Caco-2 (cell line): ENCODE measurements at regions not wholly inside any gene's neighbourhood (a gene's known extent, or its start where the extent isn't known, plus 50 kb on each side); places are given as distances from the start of the nearest gene placed in this dataset.

ENCODE experiments used
- BruUV-seq: library from RNA; stranded (reverse); fragments of 400-500 nt; replicated peaks from 2 replicates; lab custom pipeline; 2021; lab: Mats Ljungman, UMichigan
- CTCF ChIA-PET: fragments of 300-600 bp; sonication (Branson Sonifier 250); formaldehyde crosslinking; loops from one replicate; lab custom pipeline; 2022; ENCODE audit warnings: antibody characterized with exemption; lab: Charles Lee
- POLR2A ChIA-PET: fragments of 300-600 bp; sonication (Branson Sonifier 250); formaldehyde crosslinking; loops from one replicate; lab custom pipeline; 2022; ENCODE audit warnings: antibody characterized with exemption; lab: Charles Lee
- DNase-seq, 2 experiments: peaks; one replicate each; pipeline versions ENCODE4 v3.0.0 to v3.0.0-alpha.2; 2020 to 2022
- H3K27me3 ChIP-seq: replicated peaks from 2 replicates; pipeline ENCODE4 v1.6.0; 2011; ENCODE audit warnings: low read length; ENCODE audit not compliant: control insufficient read depth, insufficient read depth
- H3K36me3 ChIP-seq: 2 replicates; pipeline ENCODE4 v1.5.1; 2011; ENCODE audit warnings: low read length; ENCODE audit not compliant: control insufficient read depth, insufficient read depth
- H3K4me1 ChIP-seq: fragments of 250-450 bp; sonication (Bioruptor Pico); 2 replicates; pipeline ENCODE4 v1.5.1; 2020; ENCODE audit warnings: mild to moderate bottlenecking
- H3K4me3 ChIP-seq: 2 replicates; pipeline ENCODE4 v1.5.1; 2011; ENCODE audit warnings: low read depth, mild to moderate bottlenecking, control low read depth, low read length
- H3K9me3 ChIP-seq: fragments of 250-450 bp; sonication (Bioruptor Pico); 2 replicates; pipeline ENCODE4 v1.5.1; 2020; ENCODE audit warnings: mild to moderate bottlenecking, moderate library complexity
- H3K27ac Mint-ChIP-seq: one replicate; pipeline ENCODE4 v1.8.0; 2022; ENCODE audit warnings: mixed read lengths; ENCODE audit not compliant: unreplicated experiment
- H3K27me3 Mint-ChIP-seq: one replicate; pipeline ENCODE4 v1.8.0; 2022; ENCODE audit warnings: mixed read lengths; ENCODE audit not compliant: insufficient read depth, unreplicated experiment
- H3K36me3 Mint-ChIP-seq: one replicate; pipeline ENCODE4 v1.8.0; 2022; ENCODE audit warnings: mild to moderate bottlenecking, mixed read lengths; ENCODE audit not compliant: insufficient read depth, unreplicated experiment
- H3K4me1 Mint-ChIP-seq: one replicate; pipeline ENCODE4 v1.8.0; 2022; ENCODE audit warnings: low read depth, mixed read lengths; ENCODE audit not compliant: unreplicated experiment
- H3K4me3 Mint-ChIP-seq: one replicate; pipeline ENCODE4 v1.8.0; 2022; ENCODE audit warnings: mild to moderate bottlenecking, moderate library complexity, mixed read lengths; ENCODE audit not compliant: unreplicated experiment
- H3K9me3 Mint-ChIP-seq: one replicate; pipeline ENCODE4 v1.8.0; 2022; ENCODE audit warnings: mixed read lengths; ENCODE audit not compliant: unreplicated experiment
- CTCF ChIP-seq, 2 experiments: fragments of 200-600 bp in 1 of 2; IDR thresholded peaks; 1 replicate in 1 of 2; 2 replicates in 1 of 2; pipeline versions ENCODE4 v1.5.1 to v1.8.0; 2011 to 2022; ENCODE audit warnings: antibody characterized with exemption in 1 of 2, control low read depth in 1 of 2, inconsistent platforms in 1 of 2, low read depth in 1 of 2, low read length in 1 of 2, mild to moderate bottlenecking in 1 of 2, moderate library complexity in 1 of 2; ENCODE audit not compliant: insufficient read depth in 1 of 2, severe bottlenecking in 1 of 2, unreplicated experiment in 1 of 2
- intact Hi-C: fragments of 100-400 bp; cut with micrococcal nuclease; formaldehyde crosslinking; loops from one replicate; pipeline ENCODE4 v1.10.0; 2022; ENCODE audit not compliant: unreplicated experiment

- no TSS peak for BruUV-seq
- H3K4me1 ChIP-seq, result peaks cover 11% of the 10 kb centered on the region; the same call in 1 of the 2 replicates
- H3K36me3 ChIP-seq, result no peaks in the 10 kb centered on the region
- H3K9me3 Mint-ChIP-seq, result no peaks in the 10 kb centered on the region
- POLR2A ChIA-PET, result no interaction called here
- no peaks in the 10 kb centered on the region for H3K27me3 Mint-ChIP-seq
- no peaks in the 10 kb centered on the region for H3K27me3 ChIP-seq
- no peak for TF ChIP-seq CTCF (IDR thresholded peaks at IDR 0.05; ENCODE audit: insufficient read depth in 1 of 2, low read depth in 1 of 2, low read length in 1 of 2, severe bottlenecking in 1 of 2, unreplicated experiment in 1 of 2)
- no peak overlapping the region for H3K4me3 ChIP-seq
- H3K4me3 Mint-ChIP-seq, result no peak overlapping the region
- intact Hi-C loops, result no loop called here
- no peak overlapping the region for H3K27ac Mint-ChIP-seq
- H3K9me3 ChIP-seq, result no peaks in the 10 kb centered on the region
- H3K4me1 Mint-ChIP-seq, result peaks cover 24% of the 10 kb centered on the region
- CTCF ChIA-PET, result no interaction called here
- H3K36me3 Mint-ChIP-seq, result no peaks in the 10 kb centered on the region
- no peak for DNase-seq
Observed at GRCh38 chr15:62912282-62912681, 130.3 kb upstream of the TPM1 start.

GRCh38 chr15:62912808-62913207 lies 129.7 kb upstream of the TPM1 start:
- CTCF ChIA-PET, result no interaction called here
- peaks cover 11% of the 10 kb centered on the region; the same call in 1 of the 2 replicates for H3K4me1 ChIP-seq
- BruUV-seq, result no TSS peak
- peaks cover 5% of the 10 kb centered on the region for H3K9me3 Mint-ChIP-seq
- no peaks in the 10 kb centered on the region for H3K9me3 ChIP-seq
- intact Hi-C loops, result no loop called here
- TF ChIP-seq CTCF (IDR thresholded peaks at IDR 0.05; ENCODE audit: insufficient read depth in 1 of 2, low read depth in 1 of 2, low read length in 1 of 2, severe bottlenecking in 1 of 2, unreplicated experiment in 1 of 2), result no peak
- H3K4me3 Mint-ChIP-seq, result no peak overlapping the region
- H3K36me3 ChIP-seq, result no peaks in the 10 kb centered on the region
- no peak for DNase-seq
- no peaks in the 10 kb centered on the region for H3K36me3 Mint-ChIP-seq
- H3K27me3 Mint-ChIP-seq, result no peaks in the 10 kb centered on the region
- H3K27me3 ChIP-seq, result no peaks in the 10 kb centered on the region
- POLR2A ChIA-PET, result no interaction called here
- H3K4me3 ChIP-seq, result no peak overlapping the region
- no peak overlapping the region for H3K27ac Mint-ChIP-seq
- peaks cover 24% of the 10 kb centered on the region for H3K4me1 Mint-ChIP-seq

DNA sequence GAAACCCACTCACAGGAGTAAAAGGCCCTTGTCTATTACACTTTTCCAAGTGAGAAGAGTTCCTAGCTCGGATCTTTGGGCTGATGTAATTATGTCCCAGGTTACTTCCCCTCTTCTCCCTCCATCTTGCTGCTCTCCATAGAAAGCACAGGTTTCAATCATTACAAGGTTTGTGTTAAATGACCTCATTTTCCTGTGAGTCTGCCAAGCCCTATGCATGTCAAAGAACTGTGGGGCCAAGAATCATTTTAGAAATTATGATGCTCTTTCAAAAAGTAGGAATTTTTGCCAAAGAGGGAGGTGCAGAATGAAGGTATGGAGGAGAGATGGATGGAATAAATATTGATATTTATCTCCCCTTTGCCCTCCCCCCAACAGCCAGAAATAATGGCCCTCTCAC lies 129.3 kb upstream of the TPM1 start:
- Mint-ChIP-seq H3K36me3 (no peaks in the 10 kb centered on the region), H3K4me1 (peaks cover 24% of the 10 kb centered on the region), H3K9me3 (peaks cover 8% of the 10 kb centered on the region), H3K27ac (no peak overlapping the region), H3K4me3 (no peak overlapping the region), H3K27me3 (no peaks in the 10 kb centered on the region)
- Histone ChIP-seq H3K9me3 (no peaks in the 10 kb centered on the region), H3K4me1 (peaks cover 11% of the 10 kb centered on the region; the same call in 1 of the 2 replicates), H3K27me3 (no peaks in the 10 kb centered on the region), H3K36me3 (no peaks in the 10 kb centered on the region), H3K4me3 (no peak overlapping the region)
- CTCF ChIA-PET, result no interaction called here
- POLR2A ChIA-PET, result no interaction called here
- no TSS peak for BruUV-seq
- no peak for DNase-seq
- TF ChIP-seq CTCF (IDR thresholded peaks at IDR 0.05; ENCODE audit: insufficient read depth in 1 of 2, low read depth in 1 of 2, low read length in 1 of 2, severe bottlenecking in 1 of 2, unreplicated experiment in 1 of 2), result no peak
- intact Hi-C loops, result no loop called here
